ENCODE measurements at regions not wholly inside any gene's neighbourhood (a gene's known extent, or its start where the extent isn't known, plus 50 kb on each side); places are given as distances from the start of the nearest gene placed in this dataset.

DNA sequence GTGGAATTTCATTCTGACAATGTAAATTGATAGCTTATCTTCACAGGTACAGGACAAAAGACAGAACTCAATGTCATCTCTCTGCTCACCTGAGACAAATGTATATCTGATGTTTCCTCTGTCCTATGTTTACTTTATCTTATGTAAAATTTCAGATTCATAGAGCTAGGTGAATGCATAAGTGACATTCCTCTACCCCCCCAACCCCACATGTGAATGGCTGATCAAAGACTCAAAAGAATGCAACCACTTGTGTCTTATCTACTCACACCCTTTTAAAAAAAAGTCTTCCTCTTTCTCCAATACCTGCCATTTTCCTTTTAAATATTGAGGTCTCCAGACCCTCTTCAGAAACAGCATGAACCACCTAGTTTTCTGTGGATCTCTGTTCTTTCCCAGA is 736.6 kb upstream of the SEL1L start:
- TF ChIP-seq POLR2AphosphoS5 (IDR thresholded peaks at IDR 0.05; ENCODE audit: low read depth, low read length) (no peak), POLR2A (IDR thresholded peaks at IDR 0.05; ENCODE audit: low read depth, low read length) (no peak)
